Gastroesophageal sphincter (tissue), 3 donors: ENCODE measurements at regions not wholly inside any gene's neighbourhood (a gene's known extent, or its start where the extent isn't known, plus 50 kb on each side); places are given as distances from the start of the nearest gene placed in this dataset.

Source experiments
- CTCF ChIP-seq, 4 experiments: fragments of 200-600 bp in 2 of 4; fragments of 450-650 bp in 2 of 4; sonication (generic) in 1 of 4; IDR thresholded peaks; one replicate each; pipeline ENCODE4 v1.5.1; 2017 to 2019; ENCODE audit warnings: antibody characterized with exemption in 4 of 4, mild to moderate bottlenecking in 2 of 4, moderate library complexity in 2 of 4
- EP300 ChIP-seq: sonication (generic); formaldehyde crosslinking; IDR thresholded peaks from one replicate; pipeline ENCODE4 v1.6.1; 2017; ENCODE audit warnings: antibody characterized with exemption, mild to moderate bottlenecking

GRCh38 chr18:67047334-67047733 lies 443.4 kb upstream of the CDH19 start:
- no peak for TF ChIP-seq CTCF (IDR thresholded peaks at IDR 0.05)
- no peak for TF ChIP-seq EP300
